Activated T-cell treated with anti-CD3 and anti-CD28 coated beads, Interleukin-2, amount 50 U/mL, for 72 hours (primary cell): ENCODE measurements at regions not wholly inside any gene's neighbourhood (a gene's known extent, or its start where the extent isn't known, plus 50 kb on each side); places are given as distances from the start of the nearest gene placed in this dataset.

Source experiments
- ATAC-seq, 2 donors: fragments of 150-1000 bp; cut with Tn5 transposase; replicated peaks in 1 of 2; 2 replicates each; pipeline ENCODE4 v1.10.0; 2021; ENCODE audit warnings: moderate library complexity in 2 of 2, mild to moderate bottlenecking in 1 of 2
- DNase-seq, 2 donors: peaks; one replicate each; pipeline ENCODE4 v3.0.0; 2021 to 2022; ENCODE audit warnings: mixed read lengths in 1 of 2
- H3K27ac Mint-ChIP-seq: one replicate; pipeline ENCODE4 v1.8.0; 2022; ENCODE audit warnings: mild to moderate bottlenecking, moderate library complexity, mixed read lengths
- H3K27me3 Mint-ChIP-seq: one replicate; pipeline ENCODE4 v1.8.0; 2022; ENCODE audit warnings: low read depth, mixed read lengths
- H3K36me3 Mint-ChIP-seq, 2 donors: one replicate each; pipeline ENCODE4 v1.8.0; 2022; ENCODE audit warnings: mixed read lengths in 2 of 2, mild to moderate bottlenecking in 1 of 2; ENCODE audit not compliant: insufficient read depth in 2 of 2
- H3K4me1 Mint-ChIP-seq: one replicate; pipeline ENCODE4 v1.8.0; 2022; ENCODE audit warnings: low read depth, mixed read lengths
- H3K4me3 Mint-ChIP-seq, 2 donors: one replicate each; pipeline ENCODE4 v1.8.0; 2022; ENCODE audit warnings: mild to moderate bottlenecking in 2 of 2, mixed read lengths in 2 of 2, moderate library complexity in 2 of 2
- H3K9me3 Mint-ChIP-seq, 2 donors: one replicate each; pipeline ENCODE4 v1.8.0; 2022; ENCODE audit warnings: mixed read lengths in 2 of 2

GRCh38 chr3:147809206-147809605 lies 400.0 kb downstream of the ZIC1 start:
- Mint-ChIP-seq H3K4me3 (no peak overlapping the region), H3K27me3 (no peaks in the 10 kb centered on the region), H3K4me1 (no peaks in the 10 kb centered on the region), H3K27ac (no peak overlapping the region), H3K9me3 (peaks cover 3% of the 10 kb centered on the region in 2 donors), H3K36me3 (no peaks in the 10 kb centered on the region)
- DNase-seq: no peak
- no peak for ATAC-seq

- no peak for ATAC-seq
- peaks cover 3 to 4% of the 10 kb centered on the region in 2 donors for H3K9me3 Mint-ChIP-seq
- no peak overlapping the region for H3K4me3 Mint-ChIP-seq
Observed at GRCh38 chr3:147812186-147812911, 403.2 kb downstream of the ZIC1 start.

GRCh38 chr3:147813256-147813655 lies 404.1 kb downstream of the ZIC1 start:
- peaks cover 1 to 3% of the 10 kb centered on the region in 2 donors for H3K9me3 Mint-ChIP-seq

More at GRCh38 chr3:147812186-147812911, 403.2 kb downstream of the ZIC1 start:
- DNase-seq: no peak
- H3K27me3 Mint-ChIP-seq: no peaks in the 10 kb centered on the region
- no peaks in the 10 kb centered on the region for H3K4me1 Mint-ChIP-seq
- H3K27ac Mint-ChIP-seq: no peak overlapping the region
- no peaks in the 10 kb centered on the region for H3K36me3 Mint-ChIP-seq

GRCh38 chr3:147816752-147817151 lies 407.6 kb downstream of the ZIC1 start:
- H3K9me3 Mint-ChIP-seq: peaks cover 0 to 1% of the 10 kb centered on the region in 2 donors
- H3K27me3 Mint-ChIP-seq: no peaks in the 10 kb centered on the region
- ATAC-seq: no peak
- H3K4me3 Mint-ChIP-seq: no peak overlapping the region
- no peaks in the 10 kb centered on the region for H3K4me1 Mint-ChIP-seq
- no peak overlapping the region for H3K27ac Mint-ChIP-seq
- H3K36me3 Mint-ChIP-seq: no peaks in the 10 kb centered on the region
- no peak for DNase-seq

More at GRCh38 chr3:147813256-147813655, 404.1 kb downstream of the ZIC1 start:
- Mint-ChIP-seq H3K27ac (no peak overlapping the region), H3K4me1 (no peaks in the 10 kb centered on the region), H3K36me3 (no peaks in the 10 kb centered on the region), H3K4me3 (no peak overlapping the region), H3K27me3 (no peaks in the 10 kb centered on the region)
- DNase-seq: no peak
- ATAC-seq: no peak

- no peak for ATAC-seq
- no peaks in the 10 kb centered on the region for H3K36me3 Mint-ChIP-seq
Observed at GRCh38 chr3:147832611-147833010, 423.4 kb downstream of the ZIC1 start.

GRCh38 chr3:147836330-147836729 lies 427.2 kb downstream of the ZIC1 start:
- no peak overlapping the region for H3K27ac Mint-ChIP-seq
- H3K4me3 Mint-ChIP-seq: no peak overlapping the region
- ATAC-seq (no peak), DNase-seq (no peak)
- H3K4me1 Mint-ChIP-seq: no peaks in the 10 kb centered on the region
- no peaks in the 10 kb centered on the region for H3K27me3 Mint-ChIP-seq
- H3K9me3 Mint-ChIP-seq: peaks cover 2% of the 10 kb centered on the region in 2 donors
- no peaks in the 10 kb centered on the region for H3K36me3 Mint-ChIP-seq

More at GRCh38 chr3:147832611-147833010, 423.4 kb downstream of the ZIC1 start:
- Mint-ChIP-seq H3K4me1 (no peaks in the 10 kb centered on the region), H3K27me3 (no peaks in the 10 kb centered on the region), H3K4me3 (no peak overlapping the region), H3K9me3 (peaks cover 3 to 4% of the 10 kb centered on the region in 2 donors), H3K27ac (no peak overlapping the region)
- no peak for DNase-seq

GRCh38 chr3:147838652-147839051 lies 429.5 kb downstream of the ZIC1 start:
- H3K4me1 Mint-ChIP-seq: no peaks in the 10 kb centered on the region
- DNase-seq (no peak), ATAC-seq (no peak)
- H3K27me3 Mint-ChIP-seq: no peaks in the 10 kb centered on the region
- no peak overlapping the region for H3K27ac Mint-ChIP-seq
- H3K4me3 Mint-ChIP-seq: no peak overlapping the region
- H3K36me3 Mint-ChIP-seq: no peaks in the 10 kb centered on the region
- peaks cover under 1 to 5% of the 10 kb centered on the region in 2 donors for H3K9me3 Mint-ChIP-seq

GRCh38 chr3:147843331-147843730 lies 434.2 kb downstream of the ZIC1 start:
- no peaks in the 10 kb centered on the region for H3K4me1 Mint-ChIP-seq
- H3K4me3 Mint-ChIP-seq: no peak overlapping the region
- ATAC-seq (no peak), DNase-seq (no peak)
- H3K36me3 Mint-ChIP-seq: no peaks in the 10 kb centered on the region
- H3K27ac Mint-ChIP-seq: no peak overlapping the region
- H3K27me3 Mint-ChIP-seq: no peaks in the 10 kb centered on the region
- H3K9me3 Mint-ChIP-seq: peaks cover 2 to 3% of the 10 kb centered on the region in 2 donors

GRCh38 chr3:147846293-147846692 lies 437.1 kb downstream of the ZIC1 start:
- Mint-ChIP-seq H3K27ac (no peak overlapping the region), H3K9me3 (peaks cover 3% of the 10 kb centered on the region in 2 donors), H3K27me3 (no peaks in the 10 kb centered on the region), H3K4me3 (no peak overlapping the region), H3K36me3 (no peaks in the 10 kb centered on the region), H3K4me1 (no peaks in the 10 kb centered on the region)
- ATAC-seq (no peak), DNase-seq (no peak)

- no peak for ATAC-seq
- no peak for DNase-seq
- peaks cover 3 to 4% of the 10 kb centered on the region in 2 donors for H3K9me3 Mint-ChIP-seq
Observed at GRCh38 chr3:147846854-147847478, 437.8 kb downstream of the ZIC1 start.

GRCh38 chr3:147851062-147851461 lies 441.9 kb downstream of the ZIC1 start:
- Mint-ChIP-seq H3K9me3 (peaks cover 3 to 6% of the 10 kb centered on the region in 2 donors), H3K4me3 (no peak overlapping the region), H3K27ac (no peak overlapping the region), H3K4me1 (no peaks in the 10 kb centered on the region), H3K27me3 (no peaks in the 10 kb centered on the region), H3K36me3 (no peaks in the 10 kb centered on the region)
- no peak for DNase-seq
- no peak for ATAC-seq

More at GRCh38 chr3:147846854-147847478, 437.8 kb downstream of the ZIC1 start:
- no peaks in the 10 kb centered on the region for H3K36me3 Mint-ChIP-seq
- no peak overlapping the region for H3K4me3 Mint-ChIP-seq
- no peaks in the 10 kb centered on the region for H3K4me1 Mint-ChIP-seq
- H3K27me3 Mint-ChIP-seq: no peaks in the 10 kb centered on the region
- no peak overlapping the region for H3K27ac Mint-ChIP-seq

- H3K4me1 Mint-ChIP-seq: no peaks in the 10 kb centered on the region
- no peaks in the 10 kb centered on the region for H3K27me3 Mint-ChIP-seq
- peaks cover 10 to 11% of the 10 kb centered on the region in 2 donors for H3K9me3 Mint-ChIP-seq
- no peak for DNase-seq
- no peaks in the 10 kb centered on the region for H3K36me3 Mint-ChIP-seq
- no peak overlapping the region for H3K27ac Mint-ChIP-seq
- no peak overlapping the region for H3K4me3 Mint-ChIP-seq
- no peak for ATAC-seq
Observed at GRCh38 chr3:147854542-147854941, 445.4 kb downstream of the ZIC1 start.

- Mint-ChIP-seq H3K9me3 (peaks cover 5 to 15% of the 10 kb centered on the region in 2 donors), H3K4me3 (no peak overlapping the region), H3K27me3 (no peaks in the 10 kb centered on the region), H3K4me1 (no peaks in the 10 kb centered on the region), H3K27ac (no peak overlapping the region), H3K36me3 (no peaks in the 10 kb centered on the region)
- DNase-seq (no peak), ATAC-seq (no peak)
Observed at GRCh38 chr3:147864754-147865354, 455.7 kb downstream of the ZIC1 start.
